H1 (cell line): ENCODE measurements at regions not wholly inside any gene's neighbourhood (a gene's known extent, or its start where the extent isn't known, plus 50 kb on each side); places are given as distances from the start of the nearest gene placed in this dataset.

ENCODE experiments used
- CTCF ChIA-PET: fragments of 300-600 bp; sonication (Branson Sonifier 250); formaldehyde crosslinking; loops from one replicate; lab custom pipeline; 2021; ENCODE audit not compliant: partially characterized antibody; lab: Charles Lee
- POLR2A ChIA-PET: fragments of 300-600 bp; sonication (Branson Sonifier 250); formaldehyde crosslinking; loops from one replicate; lab custom pipeline; 2021; ENCODE audit warnings: inconsistent platforms; ENCODE audit not compliant: partially characterized antibody; lab: Charles Lee
- DNase-seq, 2 experiments: peaks; one replicate each; pipeline versions ENCODE4 v3.0.0 to v3.0.0-alpha.2; 2010 to 2022; ENCODE audit warnings: low spot score in 2 of 2, low read depth in 1 of 2, mixed read lengths in 1 of 2
- FAIRE-seq: peaks from 2 replicates; lab custom pipeline; 2011; peaks lifted over from hg19 to GRCh38; lab: Jason Lieb, UNC
- H2AFZ ChIP-seq: 2 replicates; pipeline ENCODE4 v1.8.1; 2012; ENCODE audit warnings: low read length, inconsistent platforms
- H2AK5ac ChIP-seq: 2 replicates; pipeline ENCODE4 v1.6.1; 2013; ENCODE audit warnings: low read depth, low read length
- H2BK120ac ChIP-seq: replicated peaks from 2 replicates; pipeline ENCODE3; 2013; ENCODE audit warnings: low read depth, low read length, inconsistent platforms
- H2BK12ac ChIP-seq: 2 replicates; pipeline ENCODE4 v1.6.1; 2013; ENCODE audit warnings: low read depth, low read length
- H2BK15ac ChIP-seq: 2 replicates; pipeline ENCODE4 v1.6.1; 2013; ENCODE audit warnings: low read length
- H2BK20ac ChIP-seq: 2 replicates; pipeline ENCODE4 v1.6.1; 2013; ENCODE audit warnings: low read length
- H2BK5ac ChIP-seq: 2 replicates; pipeline ENCODE4 v1.6.1; 2013; ENCODE audit warnings: low read depth, low read length
- H3K14ac ChIP-seq: 2 replicates; pipeline ENCODE4 v1.6.1; 2013; ENCODE audit warnings: inconsistent platforms; ENCODE audit not compliant: insufficient read length
- H3K18ac ChIP-seq: 2 replicates; pipeline ENCODE4 v1.6.1; 2013; ENCODE audit warnings: low read length; ENCODE audit errors: extremely low read depth
- H3K23ac ChIP-seq: 2 replicates; pipeline ENCODE4 v1.6.1; 2013; ENCODE audit warnings: inconsistent platforms; ENCODE audit not compliant: insufficient read length
- H3K23me2 ChIP-seq: 2 replicates; pipeline ENCODE4 v1.6.1; 2013; ENCODE audit warnings: low read depth, low read length
- H3K27ac ChIP-seq: 2 replicates; pipeline ENCODE4 v1.6.1; 2011; ENCODE audit warnings: low read depth, low read length, inconsistent platforms
- H3K27me3 ChIP-seq, 4 experiments: replicated peaks in 1 of 4; 1 replicate in 1 of 4; 2 replicates in 3 of 4; pipeline versions ENCODE4 v1.6.1 to v1.8.1; 2011 to 2013; ENCODE audit warnings: low read length in 3 of 4, mild to moderate bottlenecking in 3 of 4, inconsistent platforms in 2 of 4, mixed read lengths in 2 of 4, moderate library complexity in 1 of 4; ENCODE audit not compliant: control insufficient read depth in 3 of 4, insufficient read depth in 3 of 4; ENCODE audit errors: extremely low read depth in 1 of 4
- H3K36me3 ChIP-seq, 4 experiments: 2 replicates each; pipeline versions ENCODE4 v1.6.1 to v1.8.1; 2011 to 2013; ENCODE audit warnings: mild to moderate bottlenecking in 4 of 4, low read length in 3 of 4, moderate library complexity in 2 of 4, control low read depth in 1 of 4, inconsistent platforms in 1 of 4; ENCODE audit not compliant: insufficient read depth in 4 of 4, control insufficient read depth in 2 of 4
- H3K4ac ChIP-seq: replicated peaks from 2 replicates; pipeline ENCODE3; 2013; ENCODE audit warnings: low read length, low read depth, mixed read lengths, inconsistent platforms; ENCODE audit not compliant: insufficient read length
- H3K4me1 ChIP-seq, 4 experiments: replicated peaks in 1 of 4; 1 replicate in 1 of 4; 2 replicates in 3 of 4; pipeline versions ENCODE4 v1.6.1 to v1.8.1; 2011 to 2013; ENCODE audit warnings: low read length in 3 of 4, inconsistent platforms in 2 of 4, mixed read lengths in 1 of 4; ENCODE audit not compliant: insufficient read depth in 4 of 4, control insufficient read depth in 3 of 4
- H3K4me2 ChIP-seq, 2 experiments: 2 replicates each; pipeline versions ENCODE4 v1.6.1 to v1.8.1; 2011 to 2013; ENCODE audit warnings: low read depth in 2 of 2, low read length in 2 of 2, control low read depth in 1 of 2, inconsistent platforms in 1 of 2, mild to moderate bottlenecking in 1 of 2; ENCODE audit not compliant: insufficient read depth in 1 of 2
- H3K4me3 ChIP-seq, 4 experiments: fragments of 200-600, 300-600 bp in 1 of 4; sonication (generic), shearing (Covaris generic), sonication (Bioruptor Twin) in 1 of 4; 2 replicates each; pipeline versions ENCODE4 v1.5.1 to v1.8.1; 2011 to 2016; ENCODE audit warnings: low read length in 4 of 4, low read depth in 3 of 4, control low read depth in 2 of 4, inconsistent platforms in 2 of 4, mild to moderate bottlenecking in 2 of 4, mixed read lengths in 1 of 4, moderate library complexity in 1 of 4; ENCODE audit not compliant: insufficient read depth in 2 of 4; ENCODE audit errors: extremely low read depth in 1 of 4
- H3K56ac ChIP-seq: replicated peaks from 2 replicates; pipeline ENCODE3; 2013; ENCODE audit warnings: low read depth, mild to moderate bottlenecking, mixed read lengths, low read length, inconsistent platforms; ENCODE audit not compliant: insufficient read length
- H3K79me1 ChIP-seq: 2 replicates; pipeline ENCODE4 v1.6.1; 2013; ENCODE audit warnings: low read depth, low read length, control low read depth
- H3K79me2 ChIP-seq, 2 experiments: 2 replicates each; pipeline versions ENCODE4 v1.6.1 to v1.8.1; 2012 to 2013; ENCODE audit warnings: low read length in 2 of 2, mild to moderate bottlenecking in 2 of 2, inconsistent platforms in 1 of 2; ENCODE audit not compliant: insufficient read depth in 2 of 2, control insufficient read depth in 1 of 2
- H3K9ac ChIP-seq, 4 experiments: replicated peaks in 1 of 4; 1 replicate in 1 of 4; 2 replicates in 3 of 4; pipeline versions ENCODE4 v1.6.1 to v1.8.1; 2011 to 2013; ENCODE audit warnings: low read depth in 3 of 4, low read length in 3 of 4, control low read depth in 2 of 4, mild to moderate bottlenecking in 2 of 4, moderate library complexity in 2 of 4, inconsistent platforms in 1 of 4; ENCODE audit errors: extremely low read depth in 1 of 4
- H3K9me3 ChIP-seq, 2 experiments: 2 replicates each; pipeline versions ENCODE4 v1.6.1 to v1.8.1; 2012 to 2013; ENCODE audit warnings: mild to moderate bottlenecking in 2 of 2, moderate library complexity in 2 of 2, control low read depth in 1 of 2, inconsistent platforms in 1 of 2, low read depth in 1 of 2, low read length in 1 of 2, mixed read lengths in 1 of 2; ENCODE audit not compliant: insufficient read depth in 2 of 2
- H4K20me1 ChIP-seq, 2 experiments: replicated peaks in 1 of 2; 2 replicates each; pipeline versions ENCODE3 to v1.8.1; 2011 to 2013; ENCODE audit warnings: inconsistent platforms in 2 of 2, low read length in 2 of 2, mild to moderate bottlenecking in 1 of 2; ENCODE audit not compliant: insufficient read depth in 2 of 2, control insufficient read depth in 1 of 2
- H4K5ac ChIP-seq: 2 replicates; pipeline ENCODE4 v1.6.1; 2013; ENCODE audit warnings: low read length, low read depth, mixed read lengths, inconsistent platforms; ENCODE audit not compliant: insufficient read length
- H4K8ac ChIP-seq: 2 replicates; pipeline ENCODE4 v1.8.0; 2013; ENCODE audit warnings: mild to moderate bottlenecking, moderate library complexity, low read length, inconsistent platforms; ENCODE audit not compliant: insufficient read depth; ENCODE audit errors: extremely low read depth
- H4K91ac ChIP-seq: replicated peaks from 2 replicates; pipeline ENCODE3; 2013; ENCODE audit warnings: low read length, mixed read lengths, inconsistent platforms; ENCODE audit not compliant: insufficient read length
- ASH2L ChIP-seq: fragments of 200-600, 300-600 bp; sonication (generic); IDR thresholded peaks from one replicate; pipeline ENCODE4 v1.7.1; 2017; ENCODE audit warnings: low read length
- BCL11A ChIP-seq, 2 experiments: IDR thresholded peaks; one replicate each; pipeline ENCODE4 v1.6.1; 2011; ENCODE audit warnings: low read depth in 2 of 2, low read length in 2 of 2, mild to moderate bottlenecking in 2 of 2
- CREB1 ChIP-seq: IDR thresholded peaks from 2 replicates; pipeline ENCODE4 v1.6.1; 2012; ENCODE audit warnings: inconsistent platforms
- EZH2 ChIP-seq: fragments of 200-600 bp; sonication (generic); IDR thresholded peaks from 2 replicates; pipeline ENCODE4 v1.7.1; 2012; ENCODE audit warnings: low read depth, mild to moderate bottlenecking, moderate library complexity, low read length, inconsistent platforms; ENCODE audit not compliant: severe bottlenecking
- JUND ChIP-seq: IDR thresholded peaks from 2 replicates; pipeline ENCODE4 v1.6.1; 2011; ENCODE audit warnings: mild to moderate bottlenecking, improper control_type of control experiment, low read length
- TAF1 ChIP-seq: IDR thresholded peaks from 2 replicates; pipeline ENCODE4 v1.6.1; 2011; ENCODE audit warnings: mild to moderate bottlenecking, low read depth, low read length
- WGBS, 2 experiments: shearing (Covaris generic) in 1 of 2; methylation state at CpG; one replicate each; pipeline versions ENCODE4 v1.1.6 to v1.1.7; 2013 to 2015; ENCODE audit warnings: low lambda C conversion rate in 2 of 2, mixed read lengths in 2 of 2, inconsistent platforms in 1 of 2, low coverage in 1 of 2, missing lambda C conversion rate in 1 of 2; ENCODE audit not compliant: insufficient replicate concordance in 2 of 2, insufficient coverage in 1 of 2, insufficient read length in 1 of 2; ENCODE audit errors: extremely low coverage in 1 of 2, missing lambda C conversion rate in 1 of 2; 5-methylcytosine and 5-hydroxymethylcytosine counted together
- TF ChIP-seq, protein P1 (sequence below), 3 experiments: IDR thresholded peaks; 1 replicate in 2 of 3; 2 replicates in 1 of 3; pipeline versions ENCODE4 v1.5.1 to v1.6.1; 2011; ENCODE audit warnings: low read length in 3 of 3, mild to moderate bottlenecking in 3 of 3, inconsistent platforms in 2 of 3, low read depth in 1 of 3, moderate library complexity in 1 of 3; ENCODE audit not compliant: insufficient read depth in 1 of 3; ENCODE audit errors: control extremely low read depth in 1 of 3

DNA sequence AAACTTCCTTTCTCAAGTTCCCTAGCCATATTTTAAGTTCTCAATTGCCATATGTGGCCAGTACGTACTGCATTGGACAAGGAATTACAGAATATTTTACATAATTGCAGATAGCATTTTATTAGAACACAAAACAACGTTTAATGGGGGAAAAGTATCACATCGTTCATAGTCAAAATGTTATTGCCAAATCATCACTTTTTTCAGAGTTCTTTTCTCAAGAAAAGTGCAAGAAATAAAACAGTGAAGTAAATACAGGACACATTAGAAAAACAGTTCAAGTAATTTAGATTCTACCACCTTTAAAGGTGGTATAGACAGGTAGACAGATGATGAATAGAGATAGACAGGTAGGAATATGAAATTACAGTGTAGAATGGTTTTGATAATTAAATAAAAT is 479.1 kb upstream of the NCAM2 start:
- H2AK5ac ChIP-seq = no peak overlapping the region
- FAIRE-seq = no peak
- DNase-seq = no peak
- no peak overlapping the region for H3K14ac ChIP-seq
- H3K9me3 ChIP-seq = no peaks in the 10 kb centered on the region
- H2BK15ac ChIP-seq = no peak overlapping the region
- no peak overlapping the region for H3K23ac ChIP-seq
- H3K4ac ChIP-seq = no peak overlapping the region
- no peak overlapping the region for H3K18ac ChIP-seq
- H3K4me1 ChIP-seq = no peaks in the 10 kb centered on the region
- H4K8ac ChIP-seq = no peak overlapping the region
- H3K36me3 ChIP-seq = no peaks in the 10 kb centered on the region
- 94% methylated on average over 3 of the region's 3 CpGs; no CpG with 5 or more reads in 1 of the 2 experiments for WGBS, 2 experiments
- H4K91ac ChIP-seq = no peak overlapping the region
- CTCF ChIA-PET = interaction anchor here (1.0 kb wide), 1 partner anchor 11 kb away, joined by 4 read pairs; no protein-coding TSS in a partner anchor
- no peak overlapping the region for H3K9ac ChIP-seq
- POLR2A ChIA-PET = no interaction called here
- H3K4me2 ChIP-seq = no peak overlapping the region
- no peak overlapping the region for H3K27ac ChIP-seq
- no peaks in the 10 kb centered on the region for H3K79me1 ChIP-seq
- H2BK5ac ChIP-seq = no peak overlapping the region
- H2BK120ac ChIP-seq = no peak overlapping the region
- no peak overlapping the region for H2AFZ ChIP-seq
- H3K23me2 ChIP-seq = no peaks in the 10 kb centered on the region
- no peak overlapping the region for H2BK12ac ChIP-seq
- no peaks in the 10 kb centered on the region for H4K20me1 ChIP-seq
- no peak overlapping the region for H3K56ac ChIP-seq
- TF ChIP-seq BCL11A (IDR thresholded peaks at IDR 0.05; ENCODE audit: low read depth in 2 of 2, low read length in 2 of 2) (no peak), CREB1 (no peak), EZH2 (no peak), ASH2L (no peak), JUND (no peak), TAF1 (no peak)
- TF ChIP-seq, protein P1, sequence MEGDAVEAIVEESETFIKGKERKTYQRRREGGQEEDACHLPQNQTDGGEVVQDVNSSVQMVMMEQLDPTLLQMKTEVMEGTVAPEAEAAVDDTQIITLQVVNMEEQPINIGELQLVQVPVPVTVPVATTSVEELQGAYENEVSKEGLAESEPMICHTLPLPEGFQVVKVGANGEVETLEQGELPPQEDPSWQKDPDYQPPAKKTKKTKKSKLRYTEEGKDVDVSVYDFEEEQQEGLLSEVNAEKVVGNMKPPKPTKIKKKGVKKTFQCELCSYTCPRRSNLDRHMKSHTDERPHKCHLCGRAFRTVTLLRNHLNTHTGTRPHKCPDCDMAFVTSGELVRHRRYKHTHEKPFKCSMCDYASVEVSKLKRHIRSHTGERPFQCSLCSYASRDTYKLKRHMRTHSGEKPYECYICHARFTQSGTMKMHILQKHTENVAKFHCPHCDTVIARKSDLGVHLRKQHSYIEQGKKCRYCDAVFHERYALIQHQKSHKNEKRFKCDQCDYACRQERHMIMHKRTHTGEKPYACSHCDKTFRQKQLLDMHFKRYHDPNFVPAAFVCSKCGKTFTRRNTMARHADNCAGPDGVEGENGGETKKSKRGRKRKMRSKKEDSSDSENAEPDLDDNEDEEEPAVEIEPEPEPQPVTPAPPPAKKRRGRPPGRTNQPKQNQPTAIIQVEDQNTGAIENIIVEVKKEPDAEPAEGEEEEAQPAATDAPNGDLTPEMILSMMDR (IDR thresholded peaks at IDR 0.05; ENCODE audit: control extremely low read depth in 1 of 3, insufficient read depth in 1 of 3, low read depth in 1 of 3, low read length in 3 of 3) = no peak
- TF ChIP-seq, all 59 proteins: peak for 0
- Histone ChIP-seq H3K4me3 (no peak overlapping the region), H3K79me2 (no peaks in the 10 kb centered on the region), H3K27me3 (no peaks in the 10 kb centered on the region), H4K5ac (no peak overlapping the region), H2BK20ac (no peak overlapping the region)
